HG03103 (cell line): ENCODE measurements at regions not wholly inside any gene's neighbourhood (a gene's known extent, or its start where the extent isn't known, plus 50 kb on each side); places are given as distances from the start of the nearest gene placed in this dataset.
"Not testable (repeated sequence)": the region's sequence is repeated elsewhere in the genome, so short reads cannot be mapped to it uniquely, and the experiment has no call there.

Experiments used
- ATAC-seq: cut with Tn5 transposase; IDR thresholded peaks from one replicate; pipeline ENCODE4 v1.9.1; 2021; ENCODE audit warnings: low read depth; ENCODE audit not compliant: unreplicated experiment

- no peak for ATAC-seq
Observed at GRCh38 chr4:71204056-71204455, 134.8 kb upstream of the SLC4A4 start.

- ATAC-seq, result no peak
Observed at GRCh38 chr4:71206763-71207162, 132.1 kb upstream of the SLC4A4 start.

- ATAC-seq, result no peak
Observed at GRCh38 chr4:71209161-71209560, 129.7 kb upstream of the SLC4A4 start.

GRCh38 chr4:71210823-71211222, 128.0 kb upstream of the SLC4A4 start:
- no peak for ATAC-seq

GRCh38 chr4:71211748-71212147, 127.1 kb upstream of the SLC4A4 start:
- no peak for ATAC-seq

- no peak for ATAC-seq
Observed at GRCh38 chr4:71212216-71212615, 126.6 kb upstream of the SLC4A4 start.

- no peak for ATAC-seq
Observed at GRCh38 chr4:71214578-71214977, 124.2 kb upstream of the SLC4A4 start.

- ATAC-seq, result no peak
Observed at GRCh38 chr4:71216316-71216959, 122.4 kb upstream of the SLC4A4 start.

- ATAC-seq, result no peak
Observed at GRCh38 chr4:71217688-71218087, 121.1 kb upstream of the SLC4A4 start.

- not testable (repeated sequence) for ATAC-seq
Observed at GRCh38 chr4:71220848-71221247, 118.0 kb upstream of the SLC4A4 start.

- no peak for ATAC-seq
Observed at GRCh38 chr4:71221510-71222466, 117.0 kb upstream of the SLC4A4 start.

- no peak for ATAC-seq
Observed at GRCh38 chr4:71222661-71223060, 116.2 kb upstream of the SLC4A4 start.

- ATAC-seq, result no peak
Observed at GRCh38 chr4:71229477-71230270, 109.1 kb upstream of the SLC4A4 start.

GRCh38 chr4:71230271-71231128, 108.3 kb upstream of the SLC4A4 start:
- ATAC-seq, result no peak

GRCh38 chr4:71231129-71232055, 107.4 kb upstream of the SLC4A4 start:
- no peak for ATAC-seq

GRCh38 chr4:71232056-71232430, 106.8 kb upstream of the SLC4A4 start:
- no peak for ATAC-seq

GRCh38 chr4:71232846-71233245, 106.0 kb upstream of the SLC4A4 start:
- no peak for ATAC-seq

GRCh38 chr4:71235311-71236201, 103.3 kb upstream of the SLC4A4 start:
- no peak for ATAC-seq
